ENCODE measurements at regions not wholly inside any gene's neighbourhood (a gene's known extent, or its start where the extent isn't known, plus 50 kb on each side); places are given as distances from the start of the nearest gene placed in this dataset.

- no peak for DNase-seq
These were observed 128.9 kb upstream of the TP63 start for GRCh38 chr3:189502256-189502655.

DNA sequence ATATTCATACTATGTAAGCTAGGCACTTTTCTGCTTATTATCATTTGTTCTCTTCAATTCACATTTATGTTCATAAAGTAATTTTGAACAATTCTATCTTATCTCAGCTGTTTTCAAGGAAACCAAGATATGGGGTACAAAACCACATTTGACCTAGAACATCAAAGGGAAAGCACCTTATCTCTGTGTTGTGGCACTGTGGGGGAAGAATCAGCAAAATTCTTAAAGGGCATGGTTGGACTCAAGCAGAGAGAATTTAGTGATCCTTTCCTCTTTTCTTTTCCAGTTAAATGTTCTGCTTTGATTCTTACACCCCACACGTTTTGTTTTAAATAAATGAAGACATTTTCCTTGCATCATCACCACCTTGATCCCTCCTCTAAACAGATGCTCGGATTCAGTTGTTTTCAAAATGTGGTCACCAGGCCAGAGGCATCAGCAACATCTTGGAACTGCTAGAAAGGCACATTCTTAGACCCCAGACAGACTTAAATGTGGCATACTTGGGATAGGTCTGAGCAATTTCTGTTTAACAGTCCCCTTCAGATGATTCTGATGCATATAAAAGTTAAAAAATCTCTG lies 128.4 kb upstream of the TP63 start:
- DNase-seq, result no peak

- DNase-seq, result no peak
These were observed 123.3 kb upstream of the TP63 start for GRCh38 chr3:189507856-189508255.

DNA sequence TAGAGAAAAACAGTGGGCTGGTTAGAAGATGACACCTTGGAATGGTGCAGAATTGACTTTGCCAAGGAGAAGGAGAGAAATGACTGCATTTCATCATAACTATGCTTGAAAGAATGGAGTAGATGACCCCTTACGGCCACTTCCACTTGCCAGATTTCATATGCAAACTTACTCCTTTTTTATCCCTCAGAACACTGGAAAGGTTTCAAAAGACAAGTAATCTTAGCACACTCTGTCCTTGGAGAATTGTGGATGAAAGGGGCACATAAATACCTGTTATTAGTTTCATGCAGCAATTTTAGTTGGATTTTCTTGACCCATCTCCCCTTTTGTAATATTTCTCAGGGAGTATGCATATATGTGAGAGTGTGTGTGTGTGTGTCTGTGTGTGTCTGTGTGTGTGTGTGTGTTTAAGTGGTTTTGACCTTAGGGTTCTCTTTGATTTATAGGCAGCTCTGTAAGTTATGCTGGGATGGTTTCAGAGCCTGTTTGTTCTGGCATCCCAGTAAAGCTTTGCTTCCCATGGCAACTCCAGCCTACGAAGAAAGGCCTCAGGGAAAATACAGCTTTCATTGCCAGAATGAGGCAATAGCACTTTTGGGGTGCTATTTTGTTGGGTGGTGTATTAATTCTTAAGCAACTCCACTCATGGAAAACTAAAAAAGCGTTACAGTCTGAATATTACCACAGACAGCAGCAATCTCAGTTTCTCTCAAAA lies 122.2 kb upstream of the TP63 start:
- no peak for DNase-seq

DNA sequence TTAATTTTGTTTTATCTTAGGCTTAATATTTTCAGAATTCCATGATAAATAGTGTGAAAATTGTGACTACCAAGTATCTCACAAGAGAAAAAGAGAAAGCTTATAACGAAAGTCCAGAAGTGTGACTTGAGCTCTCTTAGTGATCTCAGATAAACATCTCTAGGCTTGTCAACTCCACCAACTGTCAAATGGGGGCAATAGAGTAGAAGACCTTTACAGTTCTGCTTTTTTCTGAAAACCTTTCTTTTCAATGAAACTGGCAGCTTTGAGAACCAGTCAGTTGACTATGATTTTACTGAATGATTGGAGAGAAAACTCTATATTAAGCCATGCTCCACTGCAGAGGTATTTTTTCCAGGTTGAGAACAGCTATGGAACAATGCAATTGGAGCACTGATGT lies 119.2 kb upstream of the TP63 start:
- no peak for DNase-seq

GRCh38 chr3:189512821-189513220 lies 118.4 kb upstream of the TP63 start:
- DNase-seq, result no peak

GRCh38 chr3:189513281-189514117 lies 117.7 kb upstream of the TP63 start:
- DNase-seq, result peak in 1 of 3 experiments; percentile 35

- DNase-seq, result no peak
These were observed 115.2 kb upstream of the TP63 start for GRCh38 chr3:189516039-189516438.

DNA sequence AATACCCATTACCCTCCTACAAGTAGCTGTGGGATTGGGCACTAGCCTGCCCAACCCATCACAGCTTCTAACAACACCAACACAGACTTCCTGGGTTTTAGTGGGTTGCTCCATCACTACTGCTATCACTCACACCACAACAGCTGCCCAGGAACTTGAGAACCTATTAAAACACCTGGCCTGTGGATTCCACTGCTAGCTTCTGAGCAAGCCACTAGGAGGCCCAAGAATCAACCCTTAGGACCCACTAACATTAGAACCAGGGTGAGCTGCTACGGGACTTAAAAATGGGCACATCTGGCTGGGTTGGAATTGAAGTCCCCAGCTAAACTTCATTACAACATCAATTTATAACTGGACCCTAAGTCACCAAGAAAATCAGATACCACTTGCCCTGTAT lies 113.2 kb upstream of the TP63 start:
- DNase-seq, result no peak

DNA sequence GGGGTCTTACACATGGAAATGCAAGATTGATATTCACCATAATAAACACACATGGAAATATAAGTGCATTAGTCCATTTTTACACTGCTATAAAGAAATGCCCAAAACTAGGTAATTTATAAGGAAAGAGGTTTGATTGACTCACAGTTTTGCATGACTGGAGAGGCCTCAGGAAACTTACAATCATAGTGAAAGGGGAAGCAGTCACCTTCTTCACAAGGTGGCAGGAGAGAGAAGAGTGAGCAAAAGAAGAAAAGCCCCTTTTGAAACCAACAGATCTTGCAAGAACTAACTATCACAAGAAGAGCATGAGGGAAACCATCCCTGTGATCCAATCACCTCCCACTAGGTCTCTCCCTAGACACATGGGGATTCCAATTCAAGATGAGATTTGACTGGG lies 111.7 kb upstream of the TP63 start:
- DNase-seq, result no peak

- DNase-seq, result peak in 1 of 3 experiments; percentile 47
These were observed 101.7 kb upstream of the TP63 start for GRCh38 chr3:189529468-189529867.

- DNase-seq, result no peak
These were observed 101.2 kb upstream of the TP63 start for GRCh38 chr3:189529889-189530471.

GRCh38 chr3:189530822-189531221 lies 100.4 kb upstream of the TP63 start:
- no peak for DNase-seq

GRCh38 chr3:189531271-189531670 lies 99.9 kb upstream of the TP63 start:
- DNase-seq, result no peak

GRCh38 chr3:189534531-189534930 lies 96.7 kb upstream of the TP63 start:
- no peak for DNase-seq

DNA sequence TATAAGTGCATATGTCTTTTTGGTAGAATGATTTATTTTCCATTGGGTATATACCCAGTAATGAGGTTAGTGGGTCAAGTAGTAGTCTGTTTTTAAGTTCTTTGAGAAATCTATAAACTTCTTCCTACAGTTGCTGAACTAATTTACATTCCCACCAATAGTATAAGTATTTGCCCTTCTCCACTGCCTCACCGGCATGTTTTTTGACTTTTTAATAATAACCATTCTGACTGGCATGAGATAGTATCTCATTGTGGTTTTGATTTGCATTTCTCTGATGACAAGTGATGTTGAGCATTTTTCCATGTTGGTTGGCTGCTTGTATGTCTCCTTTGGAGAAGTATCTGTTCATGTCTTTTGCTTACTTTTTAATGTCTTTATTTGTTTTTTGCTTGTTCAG lies 94.1 kb upstream of the TP63 start:
- DNase-seq, result no peak

GRCh38 chr3:189547448-189547847 lies 83.7 kb upstream of the TP63 start:
- DNase-seq, result no peak

DNA sequence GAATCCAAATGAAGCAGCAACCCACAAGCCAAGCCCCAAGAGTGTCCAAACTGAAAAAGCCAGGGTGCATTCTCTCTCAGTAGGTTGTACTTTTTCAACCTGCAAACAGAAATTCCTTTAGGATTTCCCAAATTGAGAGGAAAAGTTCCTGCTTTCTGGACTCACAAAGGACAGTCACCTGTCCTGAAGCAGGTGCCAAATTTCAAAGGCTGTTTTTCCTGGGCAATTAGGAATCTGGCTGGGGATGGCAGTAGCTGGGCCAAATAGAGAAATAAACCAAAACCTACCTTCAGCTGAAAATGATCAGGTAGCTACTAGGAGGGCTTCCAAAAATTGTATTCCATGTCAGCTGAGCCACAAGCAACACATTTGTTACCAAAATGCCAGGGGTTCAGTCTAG lies 83.1 kb upstream of the TP63 start:
- no peak for DNase-seq

GRCh38 chr3:189551007-189551406 lies 80.2 kb upstream of the TP63 start:
- peak in 1 of 3 experiments; percentile 6 for DNase-seq

DNA sequence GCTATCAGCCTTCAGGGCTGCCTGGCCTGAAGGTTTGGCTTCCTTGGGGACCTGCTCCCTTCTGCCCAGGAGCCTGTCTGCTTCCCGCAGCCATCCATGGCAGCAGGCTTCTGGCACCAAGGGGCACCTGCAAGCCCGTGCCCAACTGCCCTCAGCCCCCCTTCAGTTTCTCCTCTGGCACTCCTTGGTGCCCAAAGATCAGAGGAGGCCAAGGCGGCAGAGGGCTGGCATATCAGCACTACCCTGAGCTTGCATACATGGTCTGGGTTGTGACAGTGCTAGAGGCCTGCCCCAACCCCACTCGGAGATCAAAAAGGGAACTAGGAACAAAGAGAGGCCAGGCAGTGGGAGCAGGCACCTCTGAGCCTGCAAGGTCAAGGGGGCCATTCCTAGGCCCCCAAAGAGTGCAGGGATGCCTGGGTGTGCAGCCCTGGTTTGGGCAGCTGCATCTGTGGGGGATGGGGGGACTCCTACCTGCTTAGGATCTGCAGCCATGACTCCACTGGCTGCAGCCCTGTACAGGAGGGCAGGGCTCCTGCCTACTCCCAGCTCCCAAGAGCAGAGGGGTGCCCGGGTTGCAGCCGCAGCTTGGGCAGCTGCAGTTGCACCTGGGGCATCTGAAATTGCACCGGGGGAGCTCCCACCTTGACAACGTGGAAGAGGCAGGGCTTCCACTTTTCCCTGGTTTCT lies 76.2 kb upstream of the TP63 start:
- DNase-seq, result no peak

- no peak for DNase-seq
These were observed 75.7 kb upstream of the TP63 start for GRCh38 chr3:189555558-189555881.

DNA sequence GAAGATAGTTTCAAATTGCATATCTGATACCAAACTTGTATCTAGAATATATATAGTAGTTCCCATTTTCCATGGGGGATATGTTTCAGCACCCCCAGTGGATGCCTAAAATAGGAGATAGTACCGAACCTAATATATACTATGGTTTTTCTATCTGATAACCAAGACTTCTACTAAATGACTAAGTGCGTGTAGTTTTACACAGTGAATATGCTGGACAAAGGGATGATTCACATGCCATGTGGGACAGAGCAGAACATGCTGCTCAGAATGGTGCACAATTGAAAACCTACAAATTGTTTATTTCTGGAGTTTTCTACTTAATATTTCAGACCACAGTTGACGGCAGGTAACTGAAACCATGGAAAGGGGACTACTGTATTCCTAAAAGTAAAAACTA lies 73.4 kb upstream of the TP63 start:
- DNase-seq, result no peak

- no peak for DNase-seq
These were observed 69.9 kb upstream of the TP63 start for GRCh38 chr3:189561256-189561655.
